ENCODE measurements at regions not wholly inside any gene's neighbourhood (a gene's known extent, or its start where the extent isn't known, plus 50 kb on each side); places are given as distances from the start of the nearest gene placed in this dataset.

GRCh38 chr10:105798328-105798889 lies 1157.3 kb downstream of the SORCS3 start:
- DNase-seq (ENCODE audit: low spot score): no peak
- in situ Hi-C loops (cut with MboI; ENCODE audit: low pct_unique_long_range_greater_than_20kb, low sequenced_read_pairs, unreplicated experiment): no loop called here
- TF ChIP-seq CTCF (IDR thresholded peaks at IDR 0.05; ENCODE audit: extremely low read depth, insufficient read depth, missing control alignments): no peak

GRCh38 chr10:105797234-105797890 lies 1156.3 kb downstream of the SORCS3 start:
- in situ Hi-C loops (cut with MboI; ENCODE audit: low pct_unique_long_range_greater_than_20kb, low sequenced_read_pairs, unreplicated experiment): no loop called here
- peak; percentile 24 for DNase-seq (ENCODE audit: low spot score)
- peak; percentile 64 for TF ChIP-seq CTCF (IDR thresholded peaks at IDR 0.05; ENCODE audit: extremely low read depth, insufficient read depth, missing control alignments)

- DNase-seq (ENCODE audit: low spot score): no peak
- TF ChIP-seq CTCF (IDR thresholded peaks at IDR 0.05; ENCODE audit: extremely low read depth, insufficient read depth, missing control alignments): no peak
- in situ Hi-C loops (cut with MboI; ENCODE audit: low pct_unique_long_range_greater_than_20kb, low sequenced_read_pairs, unreplicated experiment): no loop called here
Measured at GRCh38 chr10:105793071-105793470, 1152.0 kb downstream of the SORCS3 start.

DNA sequence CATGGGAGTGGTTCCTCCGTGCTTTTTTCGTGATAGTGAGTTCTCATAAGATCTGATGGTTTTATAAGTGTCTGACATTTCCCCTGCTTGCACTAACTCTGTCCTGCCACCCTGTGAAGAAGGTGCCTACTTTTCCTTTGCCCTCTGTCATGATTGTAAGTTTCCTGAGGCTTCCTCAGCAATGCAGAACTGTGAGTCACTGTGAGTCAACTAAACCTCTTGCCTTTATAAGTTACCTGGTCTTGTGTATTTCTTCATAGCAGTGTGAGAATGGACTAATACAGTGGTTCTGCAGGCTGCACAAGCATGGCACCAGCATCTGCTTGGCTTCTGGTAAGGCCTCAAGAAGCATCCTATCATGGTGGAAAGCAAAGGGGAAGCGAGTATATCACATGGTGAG lies 1144.6 kb downstream of the SORCS3 start:
- in situ Hi-C loops (cut with MboI; ENCODE audit: low pct_unique_long_range_greater_than_20kb, low sequenced_read_pairs, unreplicated experiment): no loop called here
- TF ChIP-seq CTCF (IDR thresholded peaks at IDR 0.05; ENCODE audit: extremely low read depth, insufficient read depth, missing control alignments): no peak

DNA sequence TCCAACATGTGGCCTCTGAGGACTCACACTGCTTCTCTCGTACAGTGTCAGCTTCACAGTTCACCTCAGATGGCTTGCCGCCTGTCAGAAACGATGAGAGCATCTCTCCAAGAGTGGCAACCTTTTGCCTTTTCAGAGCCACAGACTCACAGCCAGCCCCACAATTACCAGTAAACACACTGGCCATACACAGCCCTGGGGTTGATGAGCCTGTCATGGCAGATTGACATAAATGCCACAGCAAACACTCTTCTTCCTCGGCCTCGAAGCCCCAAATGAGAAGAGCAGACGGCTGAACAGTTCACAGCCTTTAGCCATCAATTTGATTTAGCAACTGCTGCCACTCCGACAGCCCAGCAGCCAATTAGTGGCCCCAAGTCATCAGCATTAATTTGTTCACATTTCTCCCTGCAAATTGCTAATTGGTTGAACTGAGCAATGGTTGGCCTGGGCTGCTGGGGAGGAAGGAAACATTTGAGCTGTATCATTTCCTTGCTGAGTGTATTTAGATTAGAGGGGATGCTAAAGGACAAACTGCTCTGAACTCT lies 1142.9 kb downstream of the SORCS3 start:
- in situ Hi-C loops (cut with MboI; ENCODE audit: low pct_unique_long_range_greater_than_20kb, low sequenced_read_pairs, unreplicated experiment): no loop called here
- no peak for DNase-seq (ENCODE audit: low spot score)
- TF ChIP-seq CTCF (IDR thresholded peaks at IDR 0.05; ENCODE audit: extremely low read depth, insufficient read depth, missing control alignments): no peak

More for the DNA sequence above, 1144.6 kb downstream of the SORCS3 start:
- DNase-seq (ENCODE audit: low spot score): no peak

DNA sequence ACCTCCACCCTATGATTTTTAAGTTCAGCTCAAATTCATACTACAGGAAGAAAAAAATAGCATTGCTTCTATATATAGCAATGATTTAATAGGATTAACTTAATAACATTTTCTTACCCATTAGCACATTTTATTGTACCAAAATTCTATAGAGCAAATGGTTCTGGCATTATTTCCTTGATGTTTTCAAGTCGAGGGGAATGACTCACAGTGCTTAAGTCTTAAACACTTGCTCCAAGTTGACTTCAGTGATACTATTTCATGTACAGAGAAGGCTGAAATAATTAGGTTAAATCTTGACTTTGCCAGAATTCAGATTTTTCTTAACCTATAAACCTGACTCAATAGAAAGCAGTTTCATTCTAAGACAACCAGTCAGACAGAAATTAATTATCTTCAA lies 1133.8 kb downstream of the SORCS3 start:
- no peak for DNase-seq (ENCODE audit: low spot score)
- in situ Hi-C loops (cut with MboI; ENCODE audit: low pct_unique_long_range_greater_than_20kb, low sequenced_read_pairs, unreplicated experiment): no loop called here
- TF ChIP-seq CTCF (IDR thresholded peaks at IDR 0.05; ENCODE audit: extremely low read depth, insufficient read depth, missing control alignments): no peak

Measured in GM13977 (cell line).